ENCODE measurements at regions not wholly inside any gene's neighbourhood (a gene's known extent, or its start where the extent isn't known, plus 50 kb on each side); places are given as distances from the start of the nearest gene placed in this dataset.

DNA sequence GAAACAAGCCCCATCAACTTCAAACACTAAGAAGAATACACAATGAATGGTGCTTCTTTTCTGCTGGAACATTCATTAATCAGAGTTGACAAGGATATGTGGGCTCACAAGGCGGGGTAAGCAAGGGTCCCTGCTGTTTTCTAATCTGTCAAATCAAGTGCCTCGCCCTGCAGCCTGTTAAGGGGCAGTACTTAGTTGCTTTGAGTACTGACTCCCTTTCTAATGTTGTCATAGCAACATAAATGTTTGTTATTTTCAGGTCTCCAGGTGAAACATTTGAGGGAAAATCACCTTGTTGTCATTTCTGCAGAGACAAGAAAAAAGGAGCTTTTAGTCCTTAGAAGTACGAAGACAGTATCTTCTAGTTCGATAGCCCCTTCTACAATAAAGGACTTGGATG lies 284.7 kb upstream of the PKDCC start:
- TF ChIP-seq, protein P1, sequence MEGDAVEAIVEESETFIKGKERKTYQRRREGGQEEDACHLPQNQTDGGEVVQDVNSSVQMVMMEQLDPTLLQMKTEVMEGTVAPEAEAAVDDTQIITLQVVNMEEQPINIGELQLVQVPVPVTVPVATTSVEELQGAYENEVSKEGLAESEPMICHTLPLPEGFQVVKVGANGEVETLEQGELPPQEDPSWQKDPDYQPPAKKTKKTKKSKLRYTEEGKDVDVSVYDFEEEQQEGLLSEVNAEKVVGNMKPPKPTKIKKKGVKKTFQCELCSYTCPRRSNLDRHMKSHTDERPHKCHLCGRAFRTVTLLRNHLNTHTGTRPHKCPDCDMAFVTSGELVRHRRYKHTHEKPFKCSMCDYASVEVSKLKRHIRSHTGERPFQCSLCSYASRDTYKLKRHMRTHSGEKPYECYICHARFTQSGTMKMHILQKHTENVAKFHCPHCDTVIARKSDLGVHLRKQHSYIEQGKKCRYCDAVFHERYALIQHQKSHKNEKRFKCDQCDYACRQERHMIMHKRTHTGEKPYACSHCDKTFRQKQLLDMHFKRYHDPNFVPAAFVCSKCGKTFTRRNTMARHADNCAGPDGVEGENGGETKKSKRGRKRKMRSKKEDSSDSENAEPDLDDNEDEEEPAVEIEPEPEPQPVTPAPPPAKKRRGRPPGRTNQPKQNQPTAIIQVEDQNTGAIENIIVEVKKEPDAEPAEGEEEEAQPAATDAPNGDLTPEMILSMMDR (IDR thresholded peaks at IDR 0.05), result no peak
- TF ChIP-seq EZH2phosphoT487 (IDR thresholded peaks at IDR 0.05), result no peak

Data from neural progenitor cell (in vitro differentiated cells).